ENCODE measurements at regions not wholly inside any gene's neighbourhood (a gene's known extent, or its start where the extent isn't known, plus 50 kb on each side); places are given as distances from the start of the nearest gene placed in this dataset.

GRCh38 chr16:80324371-80324770, 216.4 kb upstream of the DYNLRB2 start:
- H3K36me3 Mint-ChIP-seq (ENCODE audit: low read depth), result no peaks in the 10 kb centered on the region
- H3K27me3 Mint-ChIP-seq, result no peaks in the 10 kb centered on the region
- no peak overlapping the region for H3K4me3 Mint-ChIP-seq
- intact Hi-C loops (cut with micrococcal nuclease), result no loop called here
- H3K9me3 Mint-ChIP-seq, result no peaks in the 10 kb centered on the region
- no peak overlapping the region for H3K27ac Mint-ChIP-seq
- H3K4me1 Mint-ChIP-seq (ENCODE audit: low read depth), result no peaks in the 10 kb centered on the region

GRCh38 chr16:80323808-80324195, 217.0 kb upstream of the DYNLRB2 start:
- no peaks in the 10 kb centered on the region for H3K4me1 Mint-ChIP-seq (ENCODE audit: low read depth)
- H3K4me3 Mint-ChIP-seq, result no peak overlapping the region
- H3K36me3 Mint-ChIP-seq (ENCODE audit: low read depth), result no peaks in the 10 kb centered on the region
- intact Hi-C loops (cut with micrococcal nuclease), result no loop called here
- H3K27ac Mint-ChIP-seq, result no peak overlapping the region
- no peaks in the 10 kb centered on the region for H3K27me3 Mint-ChIP-seq
- H3K9me3 Mint-ChIP-seq, result no peaks in the 10 kb centered on the region

GRCh38 chr16:80323187-80323807, 217.5 kb upstream of the DYNLRB2 start:
- Mint-ChIP-seq H3K36me3 (ENCODE audit: low read depth) (no peaks in the 10 kb centered on the region), H3K27me3 (no peaks in the 10 kb centered on the region), H3K27ac (no peak overlapping the region), H3K9me3 (no peaks in the 10 kb centered on the region), H3K4me1 (ENCODE audit: low read depth) (no peaks in the 10 kb centered on the region), H3K4me3 (no peak overlapping the region)
- intact Hi-C loops (cut with micrococcal nuclease), result no loop called here

- H3K9me3 Mint-ChIP-seq, result no peaks in the 10 kb centered on the region
- no peaks in the 10 kb centered on the region for H3K27me3 Mint-ChIP-seq
- intact Hi-C loops (cut with micrococcal nuclease), result no loop called here
- no peaks in the 10 kb centered on the region for H3K36me3 Mint-ChIP-seq (ENCODE audit: low read depth)
- peaks cover 5% of the 10 kb centered on the region for H3K4me1 Mint-ChIP-seq (ENCODE audit: low read depth)
- no peak overlapping the region for H3K4me3 Mint-ChIP-seq
- H3K27ac Mint-ChIP-seq, result no peak overlapping the region
Measured at GRCh38 chr16:80319181-80319580, 221.6 kb upstream of the DYNLRB2 start.

- Mint-ChIP-seq H3K27me3 (no peaks in the 10 kb centered on the region), H3K27ac (no peak overlapping the region), H3K36me3 (ENCODE audit: low read depth) (no peaks in the 10 kb centered on the region), H3K4me3 (no peak overlapping the region), H3K9me3 (no peaks in the 10 kb centered on the region), H3K4me1 (ENCODE audit: low read depth) (peaks cover 5% of the 10 kb centered on the region)
- intact Hi-C loops (cut with micrococcal nuclease), result no loop called here
Measured at GRCh38 chr16:80318107-80318506, 222.7 kb upstream of the DYNLRB2 start.

- no peak overlapping the region for H3K27ac Mint-ChIP-seq
- H3K4me1 Mint-ChIP-seq (ENCODE audit: low read depth), result peaks cover 5% of the 10 kb centered on the region
- H3K4me3 Mint-ChIP-seq, result no peak overlapping the region
- no peaks in the 10 kb centered on the region for H3K27me3 Mint-ChIP-seq
- H3K36me3 Mint-ChIP-seq (ENCODE audit: low read depth), result no peaks in the 10 kb centered on the region
- H3K9me3 Mint-ChIP-seq, result no peaks in the 10 kb centered on the region
- intact Hi-C loops (cut with micrococcal nuclease), result no loop called here
Measured at GRCh38 chr16:80317599-80318037, 223.2 kb upstream of the DYNLRB2 start.

GRCh38 chr16:80317116-80317515, 223.7 kb upstream of the DYNLRB2 start:
- H3K4me3 Mint-ChIP-seq, result no peak overlapping the region
- H3K9me3 Mint-ChIP-seq, result no peaks in the 10 kb centered on the region
- H3K36me3 Mint-ChIP-seq (ENCODE audit: low read depth), result no peaks in the 10 kb centered on the region
- H3K27ac Mint-ChIP-seq, result no peak overlapping the region
- peaks cover 5% of the 10 kb centered on the region for H3K4me1 Mint-ChIP-seq (ENCODE audit: low read depth)
- no peaks in the 10 kb centered on the region for H3K27me3 Mint-ChIP-seq
- intact Hi-C loops (cut with micrococcal nuclease), result no loop called here

GRCh38 chr16:80314042-80314441, 226.8 kb upstream of the DYNLRB2 start:
- H3K27me3 Mint-ChIP-seq, result no peaks in the 10 kb centered on the region
- no peak overlapping the region for H3K27ac Mint-ChIP-seq
- H3K36me3 Mint-ChIP-seq (ENCODE audit: low read depth), result no peaks in the 10 kb centered on the region
- H3K4me3 Mint-ChIP-seq, result no peak overlapping the region
- intact Hi-C loops (cut with micrococcal nuclease), result no loop called here
- H3K4me1 Mint-ChIP-seq (ENCODE audit: low read depth), result peaks cover 5% of the 10 kb centered on the region
- peaks cover 8% of the 10 kb centered on the region for H3K9me3 Mint-ChIP-seq

- H3K36me3 Mint-ChIP-seq (ENCODE audit: low read depth), result no peaks in the 10 kb centered on the region
- no peaks in the 10 kb centered on the region for H3K27me3 Mint-ChIP-seq
- H3K27ac Mint-ChIP-seq, result no peak overlapping the region
- H3K4me1 Mint-ChIP-seq (ENCODE audit: low read depth), result no peaks in the 10 kb centered on the region
- H3K4me3 Mint-ChIP-seq, result no peak overlapping the region
- peaks cover 8% of the 10 kb centered on the region for H3K9me3 Mint-ChIP-seq
- intact Hi-C loops (cut with micrococcal nuclease), result no loop called here
Measured at GRCh38 chr16:80309178-80309577, 231.6 kb upstream of the DYNLRB2 start.

- Mint-ChIP-seq H3K36me3 (ENCODE audit: low read depth) (no peaks in the 10 kb centered on the region), H3K4me3 (no peak overlapping the region), H3K27ac (no peak overlapping the region), H3K4me1 (ENCODE audit: low read depth) (no peaks in the 10 kb centered on the region), H3K27me3 (no peaks in the 10 kb centered on the region), H3K9me3 (peaks cover 8% of the 10 kb centered on the region)
- intact Hi-C loops (cut with micrococcal nuclease), result no loop called here
Measured at GRCh38 chr16:80305410-80305809, 235.4 kb upstream of the DYNLRB2 start.

GRCh38 chr16:80303691-80304090, 237.1 kb upstream of the DYNLRB2 start:
- H3K27ac Mint-ChIP-seq, result no peak overlapping the region
- no peak overlapping the region for H3K4me3 Mint-ChIP-seq
- intact Hi-C loops (cut with micrococcal nuclease), result no loop called here
- H3K27me3 Mint-ChIP-seq, result no peaks in the 10 kb centered on the region
- no peaks in the 10 kb centered on the region for H3K4me1 Mint-ChIP-seq (ENCODE audit: low read depth)
- no peaks in the 10 kb centered on the region for H3K36me3 Mint-ChIP-seq (ENCODE audit: low read depth)
- no peaks in the 10 kb centered on the region for H3K9me3 Mint-ChIP-seq

GRCh38 chr16:80300876-80301275, 239.9 kb upstream of the DYNLRB2 start:
- intact Hi-C loops (cut with micrococcal nuclease), result no loop called here
- no peak overlapping the region for H3K27ac Mint-ChIP-seq
- no peaks in the 10 kb centered on the region for H3K4me1 Mint-ChIP-seq (ENCODE audit: low read depth)
- H3K36me3 Mint-ChIP-seq (ENCODE audit: low read depth), result no peaks in the 10 kb centered on the region
- H3K4me3 Mint-ChIP-seq, result no peak overlapping the region
- no peaks in the 10 kb centered on the region for H3K27me3 Mint-ChIP-seq
- no peaks in the 10 kb centered on the region for H3K9me3 Mint-ChIP-seq

GRCh38 chr16:80300456-80300855, 240.3 kb upstream of the DYNLRB2 start:
- Mint-ChIP-seq H3K4me1 (ENCODE audit: low read depth) (no peaks in the 10 kb centered on the region), H3K27ac (no peak overlapping the region), H3K9me3 (no peaks in the 10 kb centered on the region), H3K27me3 (no peaks in the 10 kb centered on the region), H3K4me3 (no peak overlapping the region), H3K36me3 (ENCODE audit: low read depth) (no peaks in the 10 kb centered on the region)
- intact Hi-C loops (cut with micrococcal nuclease), result no loop called here

GRCh38 chr16:80299416-80299815, 241.4 kb upstream of the DYNLRB2 start:
- H3K27me3 Mint-ChIP-seq, result no peaks in the 10 kb centered on the region
- intact Hi-C loops (cut with micrococcal nuclease), result no loop called here
- H3K9me3 Mint-ChIP-seq, result peaks cover 7% of the 10 kb centered on the region

GRCh38 chr16:80298676-80299075, 242.1 kb upstream of the DYNLRB2 start:
- intact Hi-C loops (cut with micrococcal nuclease), result no loop called here
- Mint-ChIP-seq H3K9me3 (peaks cover 8% of the 10 kb centered on the region), H3K27me3 (no peaks in the 10 kb centered on the region), H3K36me3 (ENCODE audit: low read depth) (no peaks in the 10 kb centered on the region), H3K4me3 (no peak overlapping the region), H3K4me1 (ENCODE audit: low read depth) (no peaks in the 10 kb centered on the region), H3K27ac (no peak overlapping the region)

More at GRCh38 chr16:80299416-80299815, 241.4 kb upstream of the DYNLRB2 start:
- Mint-ChIP-seq H3K4me1 (ENCODE audit: low read depth) (no peaks in the 10 kb centered on the region), H3K27ac (no peak overlapping the region), H3K36me3 (ENCODE audit: low read depth) (no peaks in the 10 kb centered on the region), H3K4me3 (no peak overlapping the region)

Measured in dendritic cell treated with granulocyte-macrophage colony-stimulating factor and Interleukin-4, amounts not matched to agents 40 ng/mL and 50 ng/mL, for 4 days (primary cell).